ENCODE measurements at regions not wholly inside any gene's neighbourhood (a gene's known extent, or its start where the extent isn't known, plus 50 kb on each side); places are given as distances from the start of the nearest gene placed in this dataset.

GRCh38 chr6:8703059-8703458, 267.7 kb upstream of the SLC35B3 start:
- DNase-seq, result no peak
- H3K9me3 Mint-ChIP-seq, result no peaks in the 10 kb centered on the region
- no peak overlapping the region for H4K91ac ChIP-seq (ENCODE audit: insufficient read length, low read depth, low read length)
- no peak overlapping the region for H3K4ac ChIP-seq (ENCODE audit: low read depth, low read length)
- no peak overlapping the region for H3T11ph ChIP-seq (ENCODE audit: low read length)
- no peak overlapping the region for H2BK15ac ChIP-seq (ENCODE audit: low read depth, low read length)
- no peaks in the 10 kb centered on the region for H3K79me2 ChIP-seq (ENCODE audit: insufficient read depth, low read length)
- no peak overlapping the region for H3K9ac ChIP-seq (ENCODE audit: extremely low read depth, insufficient read length, low read length)
- no peaks in the 10 kb centered on the region for H3K27me3 ChIP-seq (ENCODE audit: insufficient read depth, low read length)
- no peaks in the 10 kb centered on the region; a peak in 1 of 7 replicates for H3K36me3 Mint-ChIP-seq (ENCODE audit: insufficient read depth in 1 of 3, low read depth in 3 of 3)
- H2BK5ac ChIP-seq (ENCODE audit: insufficient read length, low read length), result no peak overlapping the region
- H3K23me2 ChIP-seq (ENCODE audit: insufficient read length, low read depth, low read length, poor library complexity, severe bottlenecking), result no peaks in the 10 kb centered on the region
- no peaks in the 10 kb centered on the region for H3K79me1 ChIP-seq (ENCODE audit: insufficient read depth, low read depth, low read length, poor library complexity, severe bottlenecking)
- H3K4me1 Mint-ChIP-seq, result peaks cover 8 to 9% of the 10 kb centered on the region in 2 experiments
- no peak overlapping the region for H2AK5ac ChIP-seq (ENCODE audit: insufficient read length, low read length)
- H3K27ac Mint-ChIP-seq, result no peak overlapping the region
- H4K8ac ChIP-seq (replicated peaks; ENCODE audit: insufficient read length, low read depth, low read length), result no peak overlapping the region
- H2BK120ac ChIP-seq (ENCODE audit: low read depth, low read length, poor library complexity, severe bottlenecking), result no peak overlapping the region
- no peak overlapping the region for H2AFZ ChIP-seq (ENCODE audit: low read length)
- H3K56ac ChIP-seq (ENCODE audit: insufficient read length, low read depth, low read length), result no peak overlapping the region
- no peaks in the 10 kb centered on the region for H3K27me3 Mint-ChIP-seq (ENCODE audit: low read depth)
- no peak overlapping the region for H3K23ac ChIP-seq (ENCODE audit: insufficient read length, low read depth, low read length)
- no peaks in the 10 kb centered on the region for H3K9me3 ChIP-seq (ENCODE audit: control insufficient read depth, low read depth, low read length)
- no peak overlapping the region for H3K27ac ChIP-seq (ENCODE audit: insufficient read length, low read depth, low read length)
- H2BK12ac ChIP-seq (ENCODE audit: insufficient read length, low read depth, low read length), result no peak overlapping the region
- H3K4me2 ChIP-seq (ENCODE audit: insufficient read depth, insufficient read length, low read length), result no peak overlapping the region
- no peak overlapping the region for H2BK20ac ChIP-seq (ENCODE audit: low read depth, low read length, poor library complexity, severe bottlenecking)
- no peak overlapping the region for H3K18ac ChIP-seq (ENCODE audit: insufficient read length, low read depth, low read length)
- H3K14ac ChIP-seq (ENCODE audit: insufficient read depth, low read length), result no peak overlapping the region
- TF ChIP-seq CTCF (conservative IDR thresholded peaks at IDR 0.05), result no peak
- H4K5ac ChIP-seq (ENCODE audit: insufficient read length, low read depth, low read length), result no peak overlapping the region
- no peaks in the 10 kb centered on the region for H4K20me1 ChIP-seq (ENCODE audit: control insufficient read depth, insufficient read depth, insufficient read length)
- no peak overlapping the region for H3K4me3 Mint-ChIP-seq
- no CpG with 5 or more reads among the region's 1 CpG for whole genome bisulfite sequencing (ENCODE audit: extremely low coverage, insufficient read length, low lambda C conversion rate)
- H3K4me1 ChIP-seq (ENCODE audit: insufficient read depth, low read length), result no peaks in the 10 kb centered on the region

Data from H9 (cell line).